ENCODE measurements at regions not wholly inside any gene's neighbourhood (a gene's known extent, or its start where the extent isn't known, plus 50 kb on each side); places are given as distances from the start of the nearest gene placed in this dataset.

DNA sequence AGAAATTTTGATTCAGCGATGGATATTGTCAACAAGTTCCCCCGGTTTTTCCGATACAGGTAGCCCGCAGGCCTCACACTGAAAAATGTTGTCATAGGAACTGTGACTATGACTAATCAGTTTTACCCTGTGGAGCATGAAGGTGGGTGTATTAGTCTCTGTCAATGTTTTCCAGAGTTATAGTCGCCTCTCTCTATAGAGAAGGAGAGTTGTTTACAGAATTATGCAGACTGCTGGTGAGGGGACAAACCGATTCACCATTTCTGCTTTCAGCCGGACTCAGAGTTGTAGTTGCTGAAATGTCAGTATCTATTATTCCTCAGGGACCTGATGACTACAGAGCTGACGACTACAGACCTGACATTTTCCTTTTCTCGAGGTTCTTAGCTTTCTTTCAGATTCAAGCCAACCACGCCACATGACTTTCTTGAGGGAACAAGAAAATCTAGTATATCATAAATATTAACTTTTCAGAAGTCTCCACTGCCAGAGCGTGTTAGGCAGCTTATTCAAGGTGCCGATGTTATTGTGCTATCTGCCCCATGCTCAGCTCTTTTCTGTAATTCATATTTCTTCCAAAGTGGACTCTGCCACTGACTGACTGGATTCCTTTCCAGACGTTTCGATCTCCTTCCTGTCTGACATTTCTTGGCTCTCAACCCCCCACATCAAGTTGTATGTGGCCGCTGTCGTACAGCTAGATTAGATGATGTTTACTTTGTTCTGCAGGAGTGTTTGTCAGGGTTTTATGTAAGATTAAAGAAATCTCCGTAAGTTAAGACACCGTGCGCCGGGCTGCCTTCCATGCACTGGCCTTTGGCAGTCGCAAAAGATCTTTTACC lies 178.1 kb downstream of the FGF1 start:
- DNase-seq: no peak

DNA sequence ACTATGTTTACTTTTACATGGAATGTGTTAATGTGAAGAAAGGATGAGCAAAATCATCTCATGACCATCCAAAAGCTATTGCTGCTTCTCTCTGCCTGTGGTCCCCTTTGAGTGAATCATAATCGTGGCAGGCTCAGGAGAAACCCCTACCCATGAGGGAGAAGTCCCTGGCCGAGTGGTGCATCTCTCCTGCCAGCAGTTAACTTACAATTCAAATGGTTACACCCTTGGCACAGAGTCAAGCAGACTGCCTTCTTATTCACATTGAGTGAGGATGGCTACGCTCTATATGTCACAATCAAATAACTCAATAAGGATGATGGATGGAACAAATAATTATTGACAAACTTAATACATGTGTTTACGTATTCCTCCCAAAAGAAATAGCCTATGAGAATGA lies 179.1 kb downstream of the FGF1 start:
- no peak for DNase-seq

- DNase-seq: no peak
Observed at GRCh38 chr5:142506046-142506445, 179.8 kb downstream of the FGF1 start.

DNA sequence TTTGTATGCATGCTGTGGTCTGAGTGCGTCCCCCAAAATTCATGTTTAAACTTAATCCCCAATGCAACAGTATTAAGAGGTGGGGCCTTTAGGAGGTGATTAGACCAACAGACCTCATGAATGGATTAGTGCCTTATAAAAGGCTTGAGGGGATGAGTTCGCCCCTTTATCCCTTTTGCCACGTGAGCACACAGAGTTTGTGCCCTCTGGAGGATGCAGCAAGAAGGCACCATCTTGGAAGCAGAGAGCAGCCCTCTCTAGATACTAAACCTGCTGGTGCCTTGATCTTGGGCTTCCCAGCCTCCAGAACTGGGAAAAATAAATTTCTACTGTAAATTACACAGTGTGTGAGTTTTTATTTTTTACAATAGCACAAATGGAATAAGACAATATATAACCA lies 177.1 kb upstream of the SPRY4 start:
- DNase-seq: no peak

DNA sequence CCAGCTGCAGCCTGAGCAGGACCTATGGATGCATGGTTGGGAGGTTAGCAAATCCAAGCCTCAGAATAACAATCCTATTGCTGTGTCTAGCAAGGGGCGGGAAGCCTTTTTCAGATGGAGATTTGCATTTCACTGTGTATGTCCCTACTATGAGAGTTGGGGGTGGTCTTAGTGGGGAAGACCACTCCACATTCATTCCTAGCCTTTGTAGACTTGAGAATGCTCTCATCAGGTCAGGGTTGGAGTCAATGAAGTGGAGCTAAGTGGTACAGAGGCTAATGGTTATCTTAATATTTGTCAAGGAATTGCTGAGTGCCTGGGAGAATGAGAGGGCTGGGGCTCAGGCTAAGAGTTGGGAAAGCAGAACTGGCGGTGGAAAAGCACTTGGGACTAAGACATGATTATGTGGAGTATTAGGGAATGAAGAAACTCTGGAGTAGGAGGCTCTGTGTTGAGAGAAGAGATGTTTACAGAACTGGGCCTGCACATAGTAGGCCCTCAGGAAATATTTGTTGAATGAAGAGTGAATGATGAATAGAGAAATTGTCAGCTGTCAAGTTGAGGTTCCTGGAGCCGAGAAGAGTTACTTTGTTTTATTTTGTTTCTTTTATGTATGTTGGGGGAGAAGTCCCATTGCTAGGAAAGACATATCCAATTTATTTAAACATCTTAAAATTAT lies 175.5 kb upstream of the SPRY4 start:
- no peak for DNase-seq

- no peak for DNase-seq
Observed at GRCh38 chr5:142499591-142500226, 174.9 kb upstream of the SPRY4 start.

DNA sequence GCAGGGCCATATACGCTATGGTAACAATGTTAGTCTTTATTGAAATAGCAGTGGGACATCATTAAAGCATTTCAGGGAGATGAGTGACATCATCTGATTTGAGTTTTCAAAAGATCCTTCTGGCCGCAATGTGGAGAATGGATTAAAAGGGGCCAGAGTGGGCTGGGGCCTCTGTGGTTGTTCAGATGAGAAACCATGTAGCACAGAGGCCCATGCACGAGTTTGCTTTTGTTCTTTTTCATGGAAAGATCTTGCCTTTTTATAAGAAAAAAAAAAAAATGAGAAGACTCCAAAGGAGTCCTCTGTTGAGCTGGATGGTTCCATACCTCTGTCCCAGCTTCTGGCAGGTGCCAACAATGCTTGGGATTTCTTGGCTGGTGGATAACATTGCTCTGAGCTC lies 173.5 kb upstream of the SPRY4 start:
- DNase-seq: no peak

DNA sequence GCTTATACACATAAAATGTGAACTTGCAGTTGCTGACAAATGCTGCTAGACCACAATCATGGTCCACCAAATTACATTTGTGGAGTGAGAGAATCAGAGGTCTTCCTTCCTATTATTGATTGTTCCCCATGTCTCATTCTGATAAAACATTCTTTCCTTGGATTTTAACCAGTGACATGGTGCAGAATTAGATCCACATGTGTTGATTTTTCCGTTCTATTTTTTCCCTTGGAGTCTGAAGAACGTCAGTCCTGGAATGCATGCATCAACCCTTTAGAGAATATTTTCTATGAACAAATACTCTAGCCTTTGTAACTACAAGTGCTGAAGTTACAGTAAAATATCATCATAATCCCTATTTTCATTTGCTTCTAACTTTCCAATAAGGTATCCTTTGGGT lies 170.7 kb upstream of the SPRY4 start:
- DNase-seq: no peak

- no peak for DNase-seq
Observed at GRCh38 chr5:142493875-142494518, 169.2 kb upstream of the SPRY4 start.

DNA sequence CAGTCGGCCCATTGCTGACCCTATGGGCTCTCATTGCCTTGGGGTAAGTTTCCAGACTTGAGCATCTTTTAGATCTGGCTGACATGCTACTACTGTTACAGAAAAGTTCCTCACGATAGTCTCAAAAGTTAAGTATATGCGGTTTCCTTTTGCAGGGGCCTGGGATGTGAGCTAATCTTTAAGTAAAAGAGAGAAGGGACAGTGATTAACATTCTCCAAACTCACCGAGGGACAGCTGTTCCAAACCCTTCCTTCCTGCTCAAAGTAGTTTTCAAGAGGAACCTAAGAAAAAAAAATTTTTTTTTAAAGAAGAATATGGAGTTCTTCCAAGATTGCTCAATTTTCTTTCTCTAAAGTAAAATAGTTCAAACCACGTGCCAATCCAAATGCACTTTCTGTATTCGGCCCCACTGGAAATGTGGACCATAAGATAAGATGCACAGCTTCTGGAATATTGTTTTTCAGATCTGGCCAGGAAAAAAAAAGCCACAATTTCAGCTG lies 168.0 kb upstream of the SPRY4 start:
- DNase-seq: no peak

GRCh38 chr5:142491679-142492078 lies 166.9 kb upstream of the SPRY4 start:
- no peak for DNase-seq

DNA sequence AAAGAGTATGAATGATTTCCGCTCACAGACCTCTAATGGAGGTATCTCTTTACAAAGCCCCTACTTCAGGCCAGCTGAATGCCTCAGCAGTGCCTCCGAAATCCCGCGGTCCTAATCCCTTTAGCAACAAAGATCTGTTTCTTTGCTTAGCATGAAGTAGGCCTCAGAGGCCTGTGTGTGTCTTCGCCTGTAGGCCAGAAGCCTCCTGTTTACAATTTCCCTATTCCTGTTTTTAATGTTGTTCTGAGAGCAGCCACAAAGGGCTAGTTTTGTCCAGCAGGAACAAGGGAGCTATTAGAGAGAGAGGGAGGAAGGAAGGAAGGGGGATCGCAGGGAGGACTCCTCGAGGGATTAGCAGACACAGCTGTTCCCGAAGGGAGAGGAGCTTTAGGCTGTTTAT lies 166.4 kb upstream of the SPRY4 start:
- DNase-seq: no peak

DNA sequence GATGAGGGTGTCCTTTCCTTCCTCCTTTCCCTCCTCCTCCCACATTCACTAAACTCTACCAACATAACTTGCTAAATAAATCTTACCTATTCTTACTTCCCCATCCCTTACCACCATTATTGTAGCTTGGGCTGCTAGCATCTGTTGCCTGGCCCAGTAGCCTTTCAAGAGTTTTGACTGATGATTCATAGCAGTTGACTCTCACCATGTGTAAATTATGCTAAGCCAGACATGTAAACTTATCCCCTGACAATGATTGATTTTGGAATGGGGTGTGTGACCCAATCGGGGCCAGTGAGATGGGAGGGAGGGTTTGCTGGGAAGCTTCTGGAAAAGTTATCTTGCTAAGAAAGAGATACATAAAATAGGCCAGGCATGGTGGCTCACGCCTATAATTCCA lies 161.8 kb upstream of the SPRY4 start:
- DNase-seq: no peak

DNA sequence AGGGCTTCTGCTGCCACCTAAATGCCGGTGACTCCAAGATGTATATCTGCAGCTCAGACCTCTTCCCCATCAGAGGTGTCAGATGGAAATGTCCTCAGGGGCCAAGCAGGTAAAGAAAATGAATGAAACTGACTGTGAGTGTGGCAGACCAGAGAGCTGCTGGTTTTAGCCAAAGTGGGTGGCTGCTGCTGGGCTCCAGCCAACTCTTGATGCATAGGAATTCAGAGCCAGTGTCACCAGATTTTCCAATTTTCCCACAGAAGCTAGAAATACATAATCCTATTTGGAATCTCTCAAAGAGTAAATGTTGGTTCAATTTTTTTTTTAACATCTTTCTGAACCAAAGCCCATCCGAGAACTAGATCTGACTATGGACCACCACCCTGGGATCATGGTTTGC lies 161.2 kb upstream of the SPRY4 start:
- DNase-seq: no peak

GRCh38 chr5:142484821-142485387 lies 160.1 kb upstream of the SPRY4 start:
- DNase-seq: no peak

DNA sequence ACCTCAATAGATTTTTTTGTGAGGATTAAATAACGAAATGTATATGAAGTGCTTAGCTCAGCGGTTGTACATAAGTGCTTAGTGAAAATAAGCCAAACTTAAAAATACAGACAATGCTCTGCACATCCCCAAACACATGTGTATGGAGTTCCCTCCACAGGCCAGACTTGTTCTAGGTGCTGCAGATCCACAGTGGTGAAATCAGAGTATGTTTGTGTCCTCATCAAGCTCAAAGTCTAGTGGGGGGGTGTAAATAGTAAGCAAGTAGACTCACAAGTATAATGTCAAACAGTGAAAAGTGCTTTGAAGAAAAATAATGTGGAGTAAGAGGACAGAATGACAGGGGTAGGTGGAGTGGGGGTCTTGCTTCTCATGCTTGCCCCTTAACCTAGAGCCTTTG lies 157.4 kb upstream of the SPRY4 start:
- DNase-seq: no peak

GRCh38 chr5:142481410-142481809 lies 156.6 kb upstream of the SPRY4 start:
- peak; percentile 16 for DNase-seq

GRCh38 chr5:142479854-142480519 lies 155.2 kb upstream of the SPRY4 start:
- no peak for DNase-seq

GRCh38 chr5:142479150-142479549 lies 154.3 kb upstream of the SPRY4 start:
- DNase-seq: no peak

DNA sequence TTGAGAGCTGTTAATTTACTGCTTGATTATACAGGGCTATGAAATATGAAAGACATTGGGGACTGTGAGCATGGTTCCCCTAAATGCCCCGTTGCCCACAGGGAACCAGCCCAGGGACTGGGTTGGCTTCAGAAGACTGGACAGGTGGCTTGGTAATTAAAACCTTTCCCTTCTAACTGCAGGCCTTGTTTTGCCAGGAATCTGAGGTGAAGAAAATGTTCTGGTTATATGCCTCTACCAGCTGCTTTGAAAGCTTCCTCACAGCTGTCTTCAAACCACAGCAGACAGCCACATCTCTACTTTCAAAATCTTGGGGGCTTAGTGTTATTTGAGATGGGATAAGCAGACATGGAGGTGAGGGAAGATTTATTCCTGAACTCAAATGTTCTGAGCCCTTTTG lies 153.3 kb upstream of the SPRY4 start:
- no peak for DNase-seq

DNA sequence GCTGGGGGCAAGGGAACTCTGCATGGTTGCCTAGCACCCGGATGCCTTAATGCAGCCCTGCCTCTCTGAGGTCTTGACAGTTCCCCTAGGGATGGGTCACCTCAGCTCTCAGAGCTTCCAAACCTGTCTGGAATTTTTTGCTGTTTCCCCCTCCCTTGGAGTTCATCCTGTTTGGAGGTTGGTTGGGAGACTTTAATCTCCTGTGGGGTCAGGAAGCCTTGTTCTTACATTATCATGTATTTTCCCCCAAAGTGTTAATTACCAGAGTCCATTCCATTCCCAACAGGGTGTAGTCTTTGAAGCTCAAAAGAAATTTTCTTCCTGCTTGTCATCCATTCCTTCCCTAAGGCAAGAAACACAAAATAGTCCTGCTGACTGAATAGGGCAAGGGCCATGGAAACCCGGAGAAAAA lies 150.3 kb upstream of the SPRY4 start:
- no peak for DNase-seq

GRCh38 chr5:142474431-142475094 lies 149.7 kb upstream of the SPRY4 start:
- DNase-seq: no peak
